ENCODE measurements at regions not wholly inside any gene's neighbourhood (a gene's known extent, or its start where the extent isn't known, plus 50 kb on each side); places are given as distances from the start of the nearest gene placed in this dataset.

DNA sequence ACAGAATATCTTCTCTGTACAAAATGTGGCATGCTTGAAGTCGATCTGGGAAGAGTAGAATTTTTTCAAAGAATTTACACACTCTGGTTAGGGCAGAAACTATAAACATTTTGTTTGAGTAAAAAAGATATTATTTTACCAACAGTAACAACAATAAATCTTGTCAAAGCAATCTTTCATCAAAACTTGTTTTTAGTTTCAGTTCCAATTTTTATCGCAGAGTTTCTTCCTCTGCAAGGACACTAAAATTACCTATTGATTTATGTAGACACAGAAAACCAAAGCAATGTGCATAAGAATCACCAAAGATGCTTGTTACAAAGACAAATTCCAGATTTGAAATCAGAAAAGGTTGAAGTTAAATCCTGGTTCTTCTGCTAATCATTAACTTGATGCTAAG, 61.9 kb downstream of the CGGBP1 start:
- TF ChIP-seq, protein P1, sequence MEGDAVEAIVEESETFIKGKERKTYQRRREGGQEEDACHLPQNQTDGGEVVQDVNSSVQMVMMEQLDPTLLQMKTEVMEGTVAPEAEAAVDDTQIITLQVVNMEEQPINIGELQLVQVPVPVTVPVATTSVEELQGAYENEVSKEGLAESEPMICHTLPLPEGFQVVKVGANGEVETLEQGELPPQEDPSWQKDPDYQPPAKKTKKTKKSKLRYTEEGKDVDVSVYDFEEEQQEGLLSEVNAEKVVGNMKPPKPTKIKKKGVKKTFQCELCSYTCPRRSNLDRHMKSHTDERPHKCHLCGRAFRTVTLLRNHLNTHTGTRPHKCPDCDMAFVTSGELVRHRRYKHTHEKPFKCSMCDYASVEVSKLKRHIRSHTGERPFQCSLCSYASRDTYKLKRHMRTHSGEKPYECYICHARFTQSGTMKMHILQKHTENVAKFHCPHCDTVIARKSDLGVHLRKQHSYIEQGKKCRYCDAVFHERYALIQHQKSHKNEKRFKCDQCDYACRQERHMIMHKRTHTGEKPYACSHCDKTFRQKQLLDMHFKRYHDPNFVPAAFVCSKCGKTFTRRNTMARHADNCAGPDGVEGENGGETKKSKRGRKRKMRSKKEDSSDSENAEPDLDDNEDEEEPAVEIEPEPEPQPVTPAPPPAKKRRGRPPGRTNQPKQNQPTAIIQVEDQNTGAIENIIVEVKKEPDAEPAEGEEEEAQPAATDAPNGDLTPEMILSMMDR (optimal IDR thresholded peaks at IDR 0.05 in 1 of 3, IDR thresholded peaks at IDR 0.05 in 1 of 3, conservative IDR thresholded peaks at IDR 0.05 in 1 of 3; ENCODE audit: extremely low read depth in 1 of 3, insufficient read depth in 2 of 3, low read length in 3 of 3): no peak
- TF ChIP-seq EZH2 (IDR thresholded peaks at IDR 0.05; ENCODE audit: low read length): no peak

Data from keratinocyte (primary cell).